Parathyroid adenoma (tissue), 2 donors: ENCODE measurements at regions not wholly inside any gene's neighbourhood (a gene's known extent, or its start where the extent isn't known, plus 50 kb on each side); places are given as distances from the start of the nearest gene placed in this dataset.

Experiments used
- H2AFZ ChIP-seq: fragments of 300-600 bp; sonication (generic); one replicate; pipeline ENCODE4 v1.7.0; 2017; ENCODE audit warnings: antibody characterized with exemption, mild to moderate bottlenecking
- H3K27ac ChIP-seq: fragments of 300-600 bp; sonication (generic); one replicate; pipeline ENCODE4 v1.7.0; 2017
- H3K27me3 ChIP-seq: fragments of 300-600 bp; sonication (generic); one replicate; pipeline ENCODE4 v1.7.0; 2017; ENCODE audit warnings: low read length; ENCODE audit not compliant: control insufficient read depth, insufficient read depth
- H3K36me3 ChIP-seq: fragments of 300-600 bp; sonication (generic); one replicate; pipeline ENCODE4 v1.7.0; 2017; ENCODE audit warnings: low read length; ENCODE audit not compliant: control insufficient read depth, insufficient read depth
- H3K4me1 ChIP-seq: fragments of 300-600 bp; sonication (generic); one replicate; pipeline ENCODE4 v1.7.0; 2017; ENCODE audit warnings: control low read depth
- H3K4me2 ChIP-seq: fragments of 300-600 bp; sonication (generic); one replicate; pipeline ENCODE4 v1.7.0; 2017; ENCODE audit warnings: low read length
- H3K4me3 ChIP-seq: fragments of 300-600 bp; sonication (generic); one replicate; pipeline ENCODE4 v1.7.0; 2017; ENCODE audit warnings: low read depth, low read length
- H3K79me2 ChIP-seq: fragments of 300-600 bp; sonication (generic); one replicate; pipeline ENCODE4 v1.7.0; 2017; ENCODE audit warnings: control low read depth
- H3K9ac ChIP-seq: fragments of 300-600 bp; sonication (generic); one replicate; pipeline ENCODE4 v1.7.0; 2017; ENCODE audit warnings: mild to moderate bottlenecking
- H3K9me3 ChIP-seq: fragments of 300-600 bp; sonication (generic); one replicate; pipeline ENCODE4 v1.7.0; 2017; ENCODE audit warnings: low read length; ENCODE audit not compliant: control insufficient read depth
- TF ChIP-seq, protein P1 (sequence below): fragments of 300-600 bp; sonication (generic); IDR thresholded peaks from one replicate; pipeline ENCODE4 v1.7.0; 2017; ENCODE audit warnings: antibody characterized with exemption, mild to moderate bottlenecking
- donor health status: primary hyperparathyroidism.

GRCh38 chr2:195121341-195121740 is 535.7 kb upstream of the SLC39A10 start:
- Histone ChIP-seq H3K27me3 (no peaks in the 10 kb centered on the region), H3K4me1 (no peaks in the 10 kb centered on the region), H3K4me3 (no peak overlapping the region), H2AFZ (no peak overlapping the region), H3K27ac (no peak overlapping the region), H3K79me2 (no peaks in the 10 kb centered on the region), H3K9ac (no peak overlapping the region), H3K9me3 (no peaks in the 10 kb centered on the region), H3K36me3 (no peaks in the 10 kb centered on the region), H3K4me2 (no peak overlapping the region)
- TF ChIP-seq, protein P1, sequence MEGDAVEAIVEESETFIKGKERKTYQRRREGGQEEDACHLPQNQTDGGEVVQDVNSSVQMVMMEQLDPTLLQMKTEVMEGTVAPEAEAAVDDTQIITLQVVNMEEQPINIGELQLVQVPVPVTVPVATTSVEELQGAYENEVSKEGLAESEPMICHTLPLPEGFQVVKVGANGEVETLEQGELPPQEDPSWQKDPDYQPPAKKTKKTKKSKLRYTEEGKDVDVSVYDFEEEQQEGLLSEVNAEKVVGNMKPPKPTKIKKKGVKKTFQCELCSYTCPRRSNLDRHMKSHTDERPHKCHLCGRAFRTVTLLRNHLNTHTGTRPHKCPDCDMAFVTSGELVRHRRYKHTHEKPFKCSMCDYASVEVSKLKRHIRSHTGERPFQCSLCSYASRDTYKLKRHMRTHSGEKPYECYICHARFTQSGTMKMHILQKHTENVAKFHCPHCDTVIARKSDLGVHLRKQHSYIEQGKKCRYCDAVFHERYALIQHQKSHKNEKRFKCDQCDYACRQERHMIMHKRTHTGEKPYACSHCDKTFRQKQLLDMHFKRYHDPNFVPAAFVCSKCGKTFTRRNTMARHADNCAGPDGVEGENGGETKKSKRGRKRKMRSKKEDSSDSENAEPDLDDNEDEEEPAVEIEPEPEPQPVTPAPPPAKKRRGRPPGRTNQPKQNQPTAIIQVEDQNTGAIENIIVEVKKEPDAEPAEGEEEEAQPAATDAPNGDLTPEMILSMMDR = no peak

DNA sequence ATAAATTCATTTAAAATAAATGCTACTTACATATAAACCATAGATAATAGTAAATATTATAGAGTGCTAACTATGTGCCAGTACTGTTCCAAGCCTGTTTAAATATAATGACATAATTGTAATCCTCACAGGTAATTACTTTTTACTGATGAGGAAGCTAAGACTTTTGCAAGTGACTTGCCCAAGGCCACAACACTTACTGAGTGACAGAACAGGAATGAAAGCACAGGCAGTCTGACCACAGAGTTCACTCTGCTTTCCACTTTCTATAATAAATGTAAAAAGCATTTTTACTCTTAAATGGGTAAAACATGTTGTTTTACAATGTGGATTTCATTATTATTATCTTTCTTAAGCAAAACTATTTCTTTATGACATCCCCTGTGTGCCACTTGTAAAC is 537.8 kb upstream of the SLC39A10 start:
- Histone ChIP-seq H3K4me1 (no peaks in the 10 kb centered on the region), H3K4me3 (no peak overlapping the region), H3K79me2 (no peaks in the 10 kb centered on the region), H2AFZ (no peak overlapping the region), H3K4me2 (no peak overlapping the region), H3K27me3 (no peaks in the 10 kb centered on the region), H3K9ac (no peak overlapping the region), H3K36me3 (no peaks in the 10 kb centered on the region), H3K27ac (no peak overlapping the region), H3K9me3 (no peaks in the 10 kb centered on the region)
- TF ChIP-seq, protein P1 = no peak

- Histone ChIP-seq H3K9ac (no peak overlapping the region), H3K79me2 (no peaks in the 10 kb centered on the region), H3K4me3 (no peak overlapping the region), H3K36me3 (no peaks in the 10 kb centered on the region), H3K27me3 (no peaks in the 10 kb centered on the region), H3K4me1 (no peaks in the 10 kb centered on the region), H2AFZ (no peak overlapping the region), H3K27ac (no peak overlapping the region), H3K9me3 (no peaks in the 10 kb centered on the region), H3K4me2 (no peak overlapping the region)
- TF ChIP-seq, protein P1 = no peak
Observed at GRCh38 chr2:195118276-195118675, 538.8 kb upstream of the SLC39A10 start.

DNA sequence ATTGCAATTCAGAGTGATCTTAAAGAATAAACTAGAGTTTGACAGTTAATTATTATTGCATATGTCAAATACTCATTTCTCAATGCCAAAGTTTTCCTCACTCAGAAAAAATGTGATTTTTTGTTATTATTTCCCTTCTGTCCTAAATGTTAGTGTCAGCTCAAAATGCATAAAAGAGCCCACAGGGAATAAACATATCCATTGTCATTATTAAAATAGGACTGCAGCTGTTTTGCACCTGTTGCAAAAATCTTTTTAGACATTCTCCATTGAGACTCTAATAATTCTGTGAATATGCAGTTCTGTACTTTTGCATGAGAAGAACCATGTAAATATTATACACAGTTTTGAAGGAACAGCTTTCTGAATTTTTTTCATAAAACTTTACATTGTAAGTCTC is 540.0 kb upstream of the SLC39A10 start:
- Histone ChIP-seq H3K36me3 (no peaks in the 10 kb centered on the region), H3K27ac (no peak overlapping the region), H3K4me2 (no peak overlapping the region), H3K79me2 (no peaks in the 10 kb centered on the region), H3K4me1 (no peaks in the 10 kb centered on the region), H3K9me3 (no peaks in the 10 kb centered on the region), H2AFZ (no peak overlapping the region), H3K27me3 (no peaks in the 10 kb centered on the region), H3K4me3 (no peak overlapping the region), H3K9ac (no peak overlapping the region)
- TF ChIP-seq, protein P1 = no peak

DNA sequence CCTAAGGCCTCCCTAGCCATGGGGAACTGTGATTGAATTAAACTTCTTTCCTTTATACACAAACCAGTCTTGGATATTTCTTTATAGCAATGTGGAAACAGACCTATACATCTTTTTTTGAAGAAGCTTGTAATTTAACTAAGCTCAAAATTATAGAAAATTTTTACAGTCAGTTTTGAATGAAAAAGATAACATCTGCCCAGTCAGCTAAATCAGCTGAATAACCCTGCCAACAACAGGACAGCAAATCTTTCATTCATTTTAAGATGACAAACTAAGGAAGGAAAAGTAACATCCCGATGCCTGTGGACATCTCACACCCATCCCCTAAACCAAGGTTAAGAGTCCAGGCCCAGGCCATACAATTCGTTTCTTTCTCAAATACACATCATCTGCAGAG is 541.3 kb upstream of the SLC39A10 start:
- no peak overlapping the region for H2AFZ ChIP-seq
- H3K9ac ChIP-seq = no peak overlapping the region
- no peaks in the 10 kb centered on the region for H3K79me2 ChIP-seq
- no peak overlapping the region for H3K4me2 ChIP-seq
- TF ChIP-seq, protein P1 = no peak
- H3K9me3 ChIP-seq = no peaks in the 10 kb centered on the region
- H3K36me3 ChIP-seq = no peaks in the 10 kb centered on the region
- H3K27ac ChIP-seq = no peak overlapping the region
- H3K27me3 ChIP-seq = no peaks in the 10 kb centered on the region
- H3K4me1 ChIP-seq = no peaks in the 10 kb centered on the region
- H3K4me3 ChIP-seq = no peak overlapping the region
